ENCODE measurements at regions not wholly inside any gene's neighbourhood (a gene's known extent, or its start where the extent isn't known, plus 50 kb on each side); places are given as distances from the start of the nearest gene placed in this dataset.

DNA sequence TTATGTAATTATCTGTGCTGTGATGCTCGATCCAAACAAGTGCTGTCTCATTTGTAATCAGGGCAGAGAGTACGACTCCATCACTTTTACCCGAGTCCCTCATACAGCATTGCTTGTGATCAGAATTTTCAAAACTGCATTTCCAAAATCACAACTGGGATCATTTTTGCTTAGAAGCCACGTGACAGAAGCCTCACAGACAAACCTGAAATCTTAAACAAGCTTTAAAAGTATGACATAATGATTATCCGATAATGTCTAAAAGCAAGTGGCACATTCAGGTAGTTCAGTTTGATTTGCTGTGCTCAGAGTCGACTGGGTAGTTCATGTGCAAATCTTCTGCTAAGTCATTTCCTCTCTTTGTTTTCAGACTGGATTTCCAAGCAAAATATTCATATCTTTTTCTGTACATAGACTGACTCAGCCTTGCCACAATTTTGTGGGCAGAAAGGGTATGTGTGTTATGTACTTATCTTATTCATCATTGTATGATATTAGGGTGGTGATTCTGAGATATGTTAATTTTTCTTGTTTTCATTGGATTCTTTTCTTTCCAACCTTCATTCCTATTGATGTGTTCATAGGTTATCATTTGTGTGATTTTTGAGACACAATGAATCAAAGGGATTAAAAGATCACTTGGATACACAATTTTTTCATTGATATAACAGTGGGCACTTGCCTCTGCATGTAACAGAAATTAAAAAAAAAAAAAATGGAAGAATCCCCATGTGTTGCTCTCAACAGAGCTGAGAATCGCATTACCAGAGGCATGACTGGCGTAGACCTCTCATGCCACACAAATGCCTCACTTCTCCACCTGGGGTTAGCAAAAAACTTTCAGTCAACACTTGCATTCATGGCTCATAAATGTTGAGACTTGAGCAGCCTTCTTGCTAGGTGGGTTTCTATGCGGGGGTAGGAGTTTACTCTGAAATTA lies 355.7 kb downstream of the LTN1 start:
- TF ChIP-seq, protein P1, sequence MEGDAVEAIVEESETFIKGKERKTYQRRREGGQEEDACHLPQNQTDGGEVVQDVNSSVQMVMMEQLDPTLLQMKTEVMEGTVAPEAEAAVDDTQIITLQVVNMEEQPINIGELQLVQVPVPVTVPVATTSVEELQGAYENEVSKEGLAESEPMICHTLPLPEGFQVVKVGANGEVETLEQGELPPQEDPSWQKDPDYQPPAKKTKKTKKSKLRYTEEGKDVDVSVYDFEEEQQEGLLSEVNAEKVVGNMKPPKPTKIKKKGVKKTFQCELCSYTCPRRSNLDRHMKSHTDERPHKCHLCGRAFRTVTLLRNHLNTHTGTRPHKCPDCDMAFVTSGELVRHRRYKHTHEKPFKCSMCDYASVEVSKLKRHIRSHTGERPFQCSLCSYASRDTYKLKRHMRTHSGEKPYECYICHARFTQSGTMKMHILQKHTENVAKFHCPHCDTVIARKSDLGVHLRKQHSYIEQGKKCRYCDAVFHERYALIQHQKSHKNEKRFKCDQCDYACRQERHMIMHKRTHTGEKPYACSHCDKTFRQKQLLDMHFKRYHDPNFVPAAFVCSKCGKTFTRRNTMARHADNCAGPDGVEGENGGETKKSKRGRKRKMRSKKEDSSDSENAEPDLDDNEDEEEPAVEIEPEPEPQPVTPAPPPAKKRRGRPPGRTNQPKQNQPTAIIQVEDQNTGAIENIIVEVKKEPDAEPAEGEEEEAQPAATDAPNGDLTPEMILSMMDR (IDR thresholded peaks at IDR 0.05), result no peak
- TF ChIP-seq POLR2AphosphoS5 (IDR thresholded peaks at IDR 0.05; ENCODE audit: insufficient read depth in 1 of 2, low read depth in 1 of 2), result no peak
- no peak for TF ChIP-seq POLR2A (IDR thresholded peaks at IDR 0.05)

Data from vagina (tissue), 2 donors.